Peyer's patch (tissue), 4 donors: ENCODE measurements at regions not wholly inside any gene's neighbourhood (a gene's known extent, or its start where the extent isn't known, plus 50 kb on each side); places are given as distances from the start of the nearest gene placed in this dataset.

Experiments used
- DNase-seq, 3 donors: peaks; one replicate each; pipeline ENCODE4 v3.0.0-alpha.2; 2017 to 2019
- H3K27ac ChIP-seq, 4 donors: fragments of 200-600 bp; sonication (generic); one replicate each; pipeline ENCODE4 v1.5.1; 2016 to 2019
- H3K27me3 ChIP-seq, 2 donors: fragments of 200-600 bp; sonication (generic); one replicate each; pipeline ENCODE4 v1.5.1; 2019
- H3K36me3 ChIP-seq, 3 donors: fragments of 200-600 bp; sonication (generic); one replicate each; pipeline ENCODE4 v1.5.1; 2016 to 2019
- H3K4me1 ChIP-seq, 4 donors: fragments of 200-600 bp; sonication (generic); one replicate each; pipeline ENCODE4 v1.5.1; 2016 to 2019
- H3K4me3 ChIP-seq, 4 donors: fragments of 200-600 bp; sonication (generic); 1 replicate in 3 of 4; 2 replicates in 1 of 4; pipeline ENCODE4 v1.5.1; 2016 to 2019; ENCODE audit warnings: mild to moderate bottlenecking in 1 of 4
- H3K9me3 ChIP-seq, 4 donors: fragments of 200-600 bp; sonication (generic); one replicate each; pipeline ENCODE4 v1.5.1; 2016 to 2019; ENCODE audit warnings: mild to moderate bottlenecking in 1 of 4
- CTCF ChIP-seq, 6 experiments: fragments of 450-650 bp in 4 of 6; fragments of 200-600 bp in 2 of 6; sonication (generic) in 1 of 6; IDR thresholded peaks; one replicate each; pipeline ENCODE4 v1.5.1; 2017 to 2019; ENCODE audit warnings: antibody characterized with exemption in 6 of 6, mild to moderate bottlenecking in 3 of 6, moderate library complexity in 1 of 6
- POLR2A ChIP-seq, 2 donors: fragments of 450-650 bp; IDR thresholded peaks; one replicate each; pipeline ENCODE4 v1.5.1; 2017; ENCODE audit warnings: antibody characterized with exemption in 2 of 2, mild to moderate bottlenecking in 2 of 2, moderate library complexity in 2 of 2

GRCh38 chr5:85170183-85170582, 785.5 kb upstream of the EDIL3 start:
- H3K9me3 ChIP-seq, result no peaks in the 10 kb centered on the region
- H3K27ac ChIP-seq, result no peak overlapping the region
- H3K27me3 ChIP-seq, result no peaks in the 10 kb centered on the region
- H3K4me1 ChIP-seq, result no peaks in the 10 kb centered on the region
- no peaks in the 10 kb centered on the region for H3K36me3 ChIP-seq
- H3K4me3 ChIP-seq, result no peak overlapping the region
- DNase-seq, result no peak
- TF ChIP-seq POLR2A (IDR thresholded peaks at IDR 0.05), result no peak
- TF ChIP-seq CTCF (IDR thresholded peaks at IDR 0.05), result no peak

- no peak for DNase-seq
- Histone ChIP-seq H3K9me3 (no peaks in the 10 kb centered on the region), H3K27ac (no peak overlapping the region), H3K4me3 (no peak overlapping the region), H3K27me3 (no peaks in the 10 kb centered on the region), H3K36me3 (no peaks in the 10 kb centered on the region), H3K4me1 (no peaks in the 10 kb centered on the region)
- TF ChIP-seq CTCF (IDR thresholded peaks at IDR 0.05) (no peak), POLR2A (IDR thresholded peaks at IDR 0.05) (no peak)
Observed at GRCh38 chr5:85173469-85173868, 788.8 kb upstream of the EDIL3 start.

GRCh38 chr5:85182344-85182743, 797.7 kb upstream of the EDIL3 start:
- TF ChIP-seq POLR2A (IDR thresholded peaks at IDR 0.05) (no peak), CTCF (IDR thresholded peaks at IDR 0.05) (no peak)
- Histone ChIP-seq H3K9me3 (no peaks in the 10 kb centered on the region), H3K4me3 (no peak overlapping the region), H3K27ac (no peak overlapping the region), H3K36me3 (no peaks in the 10 kb centered on the region), H3K4me1 (no peaks in the 10 kb centered on the region), H3K27me3 (no peaks in the 10 kb centered on the region)
- no peak for DNase-seq

DNA sequence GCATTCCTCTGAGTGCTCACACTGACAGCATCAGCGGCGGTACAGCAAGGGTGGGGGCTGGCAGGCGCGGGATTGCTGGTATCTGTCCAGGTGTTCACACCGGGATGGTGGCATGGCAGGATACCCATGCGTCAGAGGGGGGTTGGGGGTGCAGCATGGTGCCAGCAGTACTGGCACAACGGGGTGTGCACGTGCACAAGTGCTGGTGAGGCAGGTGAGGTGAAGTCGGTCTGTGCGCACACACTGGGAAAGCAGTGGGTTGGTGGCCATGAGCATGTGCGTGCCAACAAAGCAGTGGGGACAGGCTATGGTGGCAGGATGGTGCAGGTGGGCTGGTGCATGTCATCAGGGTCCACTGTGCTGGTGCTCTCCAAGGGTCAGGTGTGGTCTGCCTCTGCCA, 819.6 kb upstream of the EDIL3 start:
- TF ChIP-seq CTCF (IDR thresholded peaks at IDR 0.05) (no peak), POLR2A (IDR thresholded peaks at IDR 0.05) (no peak)

GRCh38 chr5:85205430-85205829, 820.8 kb upstream of the EDIL3 start:
- TF ChIP-seq CTCF (IDR thresholded peaks at IDR 0.05) (no peak), POLR2A (IDR thresholded peaks at IDR 0.05) (no peak)
- Histone ChIP-seq H3K36me3 (no peaks in the 10 kb centered on the region), H3K9me3 (no peaks in the 10 kb centered on the region), H3K4me1 (no peaks in the 10 kb centered on the region), H3K4me3 (no peak overlapping the region), H3K27me3 (no peaks in the 10 kb centered on the region), H3K27ac (no peak overlapping the region)
- no peak for DNase-seq

More for the DNA sequence above, 819.6 kb upstream of the EDIL3 start:
- H3K4me3 ChIP-seq, result no peak overlapping the region
- no peak overlapping the region for H3K27ac ChIP-seq
- no peaks in the 10 kb centered on the region for H3K4me1 ChIP-seq
- no peaks in the 10 kb centered on the region for H3K9me3 ChIP-seq
- DNase-seq, result peak in 1 of 3 donors; percentile 27
- H3K27me3 ChIP-seq, result no peaks in the 10 kb centered on the region
- H3K36me3 ChIP-seq, result no peaks in the 10 kb centered on the region

GRCh38 chr5:85225388-85225787, 840.7 kb upstream of the EDIL3 start:
- Histone ChIP-seq H3K36me3 (no peaks in the 10 kb centered on the region), H3K4me3 (no peak overlapping the region), H3K9me3 (no peaks in the 10 kb centered on the region), H3K4me1 (no peaks in the 10 kb centered on the region), H3K27me3 (no peaks in the 10 kb centered on the region), H3K27ac (no peak overlapping the region)
- TF ChIP-seq CTCF (IDR thresholded peaks at IDR 0.05) (no peak), POLR2A (IDR thresholded peaks at IDR 0.05) (no peak)
- no peak for DNase-seq
